Left lobe of liver (tissue), 2 donors: ENCODE measurements at regions not wholly inside any gene's neighbourhood (a gene's known extent, or its start where the extent isn't known, plus 50 kb on each side); places are given as distances from the start of the nearest gene placed in this dataset.

Source experiments
- ATAC-seq: fragments of 200-7000 bp; cut with Tn5 transposase; one replicate; pipeline ENCODE4 v1.9.1; 2020; ENCODE audit warnings: mild to moderate bottlenecking, moderate library complexity
- DNase-seq: peaks from one replicate; pipeline ENCODE4 v3.0.0-alpha.2; 2020; ENCODE audit warnings: low spot score
- donor health status: DM: no; HTN: no; CAD: no; lungs with moderate emphysema.
- donor health status: DM: no; HTN: yes; CAD: no.

DNA sequence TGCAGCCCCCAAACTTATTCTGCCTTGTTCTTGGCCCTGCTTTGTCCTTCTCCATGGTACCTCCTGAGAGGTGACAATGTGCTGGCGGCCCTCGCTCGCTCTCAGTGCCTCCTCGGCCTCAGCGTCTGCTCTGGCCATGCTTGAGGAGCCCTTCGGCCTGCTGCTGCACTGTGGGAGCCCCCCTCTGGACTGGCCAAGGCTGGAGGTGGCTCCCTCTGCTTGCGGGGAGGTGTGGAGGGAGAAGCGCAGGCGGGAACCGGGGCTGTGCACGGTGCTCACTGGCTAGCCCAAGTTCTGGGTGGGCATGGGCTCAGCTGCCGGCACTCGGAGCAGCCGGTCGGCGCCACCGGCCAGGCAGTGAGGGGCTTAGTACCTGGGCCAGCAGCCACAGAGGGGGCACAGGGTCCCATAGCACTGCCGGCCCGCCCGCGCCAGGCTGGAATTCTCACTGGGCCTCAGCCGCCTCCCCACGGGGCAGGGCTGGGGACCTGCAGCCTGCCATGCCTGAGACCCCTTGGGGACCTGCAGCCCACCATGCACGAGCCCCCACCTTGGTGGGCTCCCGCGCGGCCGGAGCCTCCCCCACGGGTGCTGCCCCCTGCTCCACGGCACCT lies 55.9 kb upstream of the RALGAPA2 start:
- DNase-seq (no peak), ATAC-seq (no peak)

DNA sequence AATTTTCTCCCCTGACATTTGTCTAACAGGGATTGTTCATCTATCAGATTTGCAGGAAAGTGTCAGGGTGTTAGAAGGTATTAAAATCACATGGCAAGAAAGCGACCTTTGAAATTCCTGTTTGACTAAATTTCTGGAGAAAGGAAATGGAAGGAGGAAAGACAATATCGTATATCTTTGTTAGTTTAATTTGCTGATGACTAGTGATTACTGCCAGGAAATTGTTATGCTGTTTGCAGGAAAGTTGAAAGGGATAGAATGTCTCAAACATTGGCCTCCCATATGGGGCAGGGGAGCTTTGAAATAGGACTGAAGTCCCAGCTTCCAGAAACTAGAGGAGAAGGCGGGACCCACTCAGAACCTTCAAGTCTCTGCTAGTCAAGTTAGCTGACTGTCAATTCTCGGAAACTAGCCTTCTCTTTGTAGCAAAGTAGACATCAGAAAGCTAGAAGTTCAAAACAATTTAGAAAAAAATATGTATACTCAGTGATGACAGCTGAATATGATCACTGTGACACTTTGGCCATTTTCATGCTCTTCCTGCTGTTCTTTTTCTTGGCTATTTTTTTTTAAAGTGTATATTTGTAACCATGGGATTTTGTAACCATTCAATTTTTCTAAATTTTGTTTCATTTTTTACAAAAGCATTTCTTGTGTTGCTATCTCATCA lies 53.4 kb upstream of the RALGAPA2 start:
- DNase-seq = no peak
- ATAC-seq = no peak

- peak; percentile 12 for DNase-seq
- ATAC-seq = no peak
These were observed 51.2 kb upstream of the RALGAPA2 start for GRCh38 chr20:20763650-20764049.
